ENCODE measurements at regions not wholly inside any gene's neighbourhood (a gene's known extent, or its start where the extent isn't known, plus 50 kb on each side); places are given as distances from the start of the nearest gene placed in this dataset.

- CTCF ChIA-PET (ENCODE audit: partially characterized antibody): interaction anchor here (0.6 to 0.7 kb wide), 2 partner anchors 79 to 360 kb away, joined by 3 to 4 read pairs; no protein-coding TSS in a partner anchor
- Histone ChIP-seq H3K4me3 (ENCODE audit: extremely low read depth in 1 of 4, insufficient read depth in 2 of 4, low read depth in 3 of 4, low read length in 4 of 4) (no peak overlapping the region), H3K36me3 (ENCODE audit: control insufficient read depth in 2 of 4, insufficient read depth in 4 of 4, low read length in 3 of 4) (no peaks in the 10 kb centered on the region), H3K27ac (ENCODE audit: low read depth, low read length) (no peak overlapping the region), H3K4me2 (ENCODE audit: insufficient read depth in 1 of 2, low read depth in 2 of 2, low read length in 2 of 2) (no peak overlapping the region), H2AK5ac (ENCODE audit: low read depth, low read length) (no peak overlapping the region), H3K4ac (replicated peaks; ENCODE audit: insufficient read length, low read depth, low read length) (no peak overlapping the region), H3K23ac (ENCODE audit: insufficient read length) (no peak overlapping the region), H3K79me2 (ENCODE audit: control insufficient read depth in 1 of 2, insufficient read depth in 2 of 2, low read length in 2 of 2) (no peaks in the 10 kb centered on the region), H2AFZ (ENCODE audit: low read length) (no peak overlapping the region), H3K9ac (replicated peaks in 1 of 4; ENCODE audit: extremely low read depth in 1 of 4, low read depth in 3 of 4, low read length in 3 of 4) (no peak overlapping the region), H3K23me2 (ENCODE audit: low read depth, low read length) (no peaks in the 10 kb centered on the region), H3K14ac (ENCODE audit: insufficient read length) (no peak overlapping the region), H3K56ac (replicated peaks; ENCODE audit: insufficient read length, low read depth, low read length) (no peak overlapping the region), H2BK12ac (ENCODE audit: low read depth, low read length) (no peak overlapping the region), H3K79me1 (ENCODE audit: low read depth, low read length) (no peaks in the 10 kb centered on the region), H3K9me3 (ENCODE audit: insufficient read depth in 2 of 2, low read depth in 1 of 2, low read length in 1 of 2) (no peaks in the 10 kb centered on the region), H3K27me3 (replicated peaks in 1 of 4; ENCODE audit: control insufficient read depth in 3 of 4, extremely low read depth in 1 of 4, insufficient read depth in 3 of 4, low read length in 3 of 4) (no peaks in the 10 kb centered on the region), H2BK15ac (ENCODE audit: low read length) (no peak overlapping the region), H4K91ac (replicated peaks; ENCODE audit: insufficient read length, low read length) (no peak overlapping the region), H4K8ac (ENCODE audit: extremely low read depth, insufficient read depth, low read length) (no peak overlapping the region), H2BK20ac (ENCODE audit: low read length) (no peak overlapping the region), H2BK120ac (replicated peaks; ENCODE audit: low read depth, low read length) (no peak overlapping the region), H4K5ac (ENCODE audit: insufficient read length, low read depth, low read length) (no peak overlapping the region), H3K4me1 (replicated peaks in 1 of 4; ENCODE audit: control insufficient read depth in 3 of 4, insufficient read depth in 4 of 4, low read length in 3 of 4) (peaks cover 0 to 3% (median under 1%) of the 10 kb centered on the region in 4 experiments; a peak in 2 of 7 replicates), H4K20me1 (replicated peaks in 1 of 2; ENCODE audit: control insufficient read depth in 1 of 2, insufficient read depth in 2 of 2, low read length in 2 of 2) (no peaks in the 10 kb centered on the region), H3K18ac (ENCODE audit: extremely low read depth, low read length) (no peak overlapping the region), H2BK5ac (ENCODE audit: low read depth, low read length) (no peak overlapping the region)
- DNase-seq (ENCODE audit: low read depth in 1 of 2, low spot score in 2 of 2) (no peak), FAIRE-seq (no peak)
- TF ChIP-seq HDAC6 (IDR thresholded peaks at IDR 0.05; ENCODE audit: low read depth, low read length): no peak
- TF ChIP-seq SRF (IDR thresholded peaks at IDR 0.05; ENCODE audit: low read depth, low read length): no peak
- TF ChIP-seq SP4 (IDR thresholded peaks at IDR 0.05; ENCODE audit: low read length): no peak
- TF ChIP-seq USF2 (IDR thresholded peaks at IDR 0.05; ENCODE audit: low read length): no peak
- no peak for TF ChIP-seq ZNF274 (IDR thresholded peaks at IDR 0.05; ENCODE audit: borderline replicate concordance, extremely low read depth, low read length)
- TF ChIP-seq MAX (IDR thresholded peaks at IDR 0.05): no peak
- TF ChIP-seq RNF2 (IDR thresholded peaks at IDR 0.05; ENCODE audit: borderline replicate concordance, low read depth, low read length, missing control alignments, poor library complexity, severe bottlenecking): no peak
- no peak for TF ChIP-seq CEBPB (IDR thresholded peaks at IDR 0.05; ENCODE audit: low read depth, low read length)
- TF ChIP-seq ATF3 (IDR thresholded peaks at IDR 0.05; ENCODE audit: insufficient read depth, low read depth, low read length): no peak
- TF ChIP-seq MAFK (IDR thresholded peaks at IDR 0.05; ENCODE audit: low read depth, low read length): no peak
- no peak for TF ChIP-seq BCL11A (IDR thresholded peaks at IDR 0.05; ENCODE audit: low read depth in 2 of 2, low read length in 2 of 2)
- WGBS, 2 experiments (ENCODE audit: extremely low coverage in 1 of 2, insufficient coverage in 1 of 2, insufficient read length in 1 of 2, insufficient replicate concordance in 2 of 2, low coverage in 1 of 2, low lambda C conversion rate in 2 of 2, missing lambda C conversion rate in 1 of 2): 92% methylated on average over 3 of the region's 3 CpGs; no CpG with 5 or more reads in 1 of the 2 experiments
- POLR2A ChIA-PET (ENCODE audit: partially characterized antibody): no interaction called here
These were observed 444.8 kb downstream of the ARHGEF28 start for GRCh38 chr5:74070766-74071165.
